ENCODE measurements at regions not wholly inside any gene's neighbourhood (a gene's known extent, or its start where the extent isn't known, plus 50 kb on each side); places are given as distances from the start of the nearest gene placed in this dataset.

DNA sequence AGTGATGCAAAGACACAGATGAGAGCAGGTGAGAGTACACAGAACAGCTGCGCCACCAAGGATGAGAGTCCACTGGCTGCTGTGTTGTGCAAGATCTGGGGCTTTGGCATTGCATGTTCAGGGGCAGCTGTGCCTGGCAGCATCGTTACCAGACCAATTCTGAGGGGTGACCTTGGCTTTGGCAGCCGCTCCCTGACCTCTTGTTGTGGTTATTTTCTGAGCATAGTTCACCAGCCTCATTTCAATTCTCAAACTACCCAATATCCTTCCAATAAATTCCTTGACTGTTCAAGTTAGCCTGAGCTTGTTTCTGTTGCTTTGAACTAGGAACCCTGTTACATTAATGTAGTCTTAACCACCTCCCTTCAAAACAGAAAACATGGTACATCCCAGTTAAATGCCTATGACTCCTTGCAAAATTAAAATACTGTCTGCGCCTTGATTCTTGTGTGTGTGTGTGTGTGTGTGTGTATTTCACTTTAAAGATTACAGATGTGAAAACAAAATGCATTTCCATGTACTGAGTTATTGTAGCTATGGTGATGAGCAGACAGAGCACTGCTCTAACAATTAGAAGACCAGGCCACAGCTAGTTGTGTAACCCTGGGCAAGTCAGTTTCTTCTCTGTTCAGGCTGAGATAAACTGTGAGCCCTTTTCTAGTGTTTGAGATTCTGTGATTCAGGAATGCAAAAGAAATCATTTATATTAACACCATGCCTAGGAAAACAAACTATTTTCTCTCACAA is 106.3 kb upstream of the GUCA2B start:
- TF ChIP-seq, protein P1, sequence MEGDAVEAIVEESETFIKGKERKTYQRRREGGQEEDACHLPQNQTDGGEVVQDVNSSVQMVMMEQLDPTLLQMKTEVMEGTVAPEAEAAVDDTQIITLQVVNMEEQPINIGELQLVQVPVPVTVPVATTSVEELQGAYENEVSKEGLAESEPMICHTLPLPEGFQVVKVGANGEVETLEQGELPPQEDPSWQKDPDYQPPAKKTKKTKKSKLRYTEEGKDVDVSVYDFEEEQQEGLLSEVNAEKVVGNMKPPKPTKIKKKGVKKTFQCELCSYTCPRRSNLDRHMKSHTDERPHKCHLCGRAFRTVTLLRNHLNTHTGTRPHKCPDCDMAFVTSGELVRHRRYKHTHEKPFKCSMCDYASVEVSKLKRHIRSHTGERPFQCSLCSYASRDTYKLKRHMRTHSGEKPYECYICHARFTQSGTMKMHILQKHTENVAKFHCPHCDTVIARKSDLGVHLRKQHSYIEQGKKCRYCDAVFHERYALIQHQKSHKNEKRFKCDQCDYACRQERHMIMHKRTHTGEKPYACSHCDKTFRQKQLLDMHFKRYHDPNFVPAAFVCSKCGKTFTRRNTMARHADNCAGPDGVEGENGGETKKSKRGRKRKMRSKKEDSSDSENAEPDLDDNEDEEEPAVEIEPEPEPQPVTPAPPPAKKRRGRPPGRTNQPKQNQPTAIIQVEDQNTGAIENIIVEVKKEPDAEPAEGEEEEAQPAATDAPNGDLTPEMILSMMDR (conservative IDR thresholded peaks at IDR 0.05): no peak

More for the DNA sequence above, 106.3 kb upstream of the GUCA2B start:
- Histone ChIP-seq H3K79me2 (ENCODE audit: insufficient read depth, low read length) (no peaks in the 10 kb centered on the region; the same call in 1 of the 2 replicates), H3K27me3 (ENCODE audit: insufficient read depth, low read length) (no peaks in the 10 kb centered on the region), H2AK5ac (ENCODE audit: insufficient read length, low read length) (no peak overlapping the region), H4K5ac (ENCODE audit: insufficient read length, low read depth, low read length) (no peak overlapping the region), H3K4me2 (ENCODE audit: insufficient read depth, insufficient read length, low read length) (no peak overlapping the region), H2BK20ac (ENCODE audit: low read depth, low read length, poor library complexity, severe bottlenecking) (no peak overlapping the region), H2BK120ac (ENCODE audit: low read depth, low read length, poor library complexity, severe bottlenecking) (no peak overlapping the region), H3K23me2 (ENCODE audit: insufficient read length, low read depth, low read length, poor library complexity, severe bottlenecking) (no peaks in the 10 kb centered on the region), H3K56ac (ENCODE audit: insufficient read length, low read depth, low read length) (no peak overlapping the region), H4K20me1 (ENCODE audit: control insufficient read depth, insufficient read depth, insufficient read length) (no peaks in the 10 kb centered on the region), H2BK12ac (ENCODE audit: insufficient read length, low read depth, low read length) (no peak overlapping the region), H3K23ac (ENCODE audit: insufficient read length, low read depth, low read length) (no peak overlapping the region), H3K9me3 (ENCODE audit: control insufficient read depth, low read depth, low read length) (no peaks in the 10 kb centered on the region), H2BK5ac (ENCODE audit: insufficient read length, low read length) (no peak overlapping the region), H4K91ac (ENCODE audit: insufficient read length, low read depth, low read length) (no peak overlapping the region), H2AFZ (ENCODE audit: low read length) (no peak overlapping the region), H3T11ph (ENCODE audit: low read length) (no peak overlapping the region), H2BK15ac (ENCODE audit: low read depth, low read length) (no peak overlapping the region), H3K79me1 (ENCODE audit: insufficient read depth, low read depth, low read length, poor library complexity, severe bottlenecking) (no peaks in the 10 kb centered on the region), H4K8ac (replicated peaks; ENCODE audit: insufficient read length, low read depth, low read length) (no peak overlapping the region), H3K9ac (ENCODE audit: extremely low read depth, insufficient read length, low read length) (no peak overlapping the region), H3K4me1 (ENCODE audit: insufficient read depth, low read length) (no peaks in the 10 kb centered on the region), H3K4ac (ENCODE audit: low read depth, low read length) (no peak overlapping the region), H3K27ac (ENCODE audit: insufficient read length, low read depth, low read length) (no peak overlapping the region), H3K14ac (ENCODE audit: insufficient read depth, low read length) (no peak overlapping the region; the same call in 1 of the 2 replicates), H3K18ac (ENCODE audit: insufficient read length, low read depth, low read length) (no peak overlapping the region)
- Mint-ChIP-seq H3K27me3 (ENCODE audit: low read depth) (peaks cover 5% of the 10 kb centered on the region), H3K36me3 (ENCODE audit: insufficient read depth in 1 of 3, low read depth in 3 of 3) (no peaks in the 10 kb centered on the region), H3K4me1 (peaks cover 7 to 11% of the 10 kb centered on the region in 2 experiments), H3K9me3 (no peaks in the 10 kb centered on the region), H3K4me3 (no peak overlapping the region), H3K27ac (no peak overlapping the region)
- WGBS (ENCODE audit: extremely low coverage, insufficient read length, low lambda C conversion rate): no CpG with 5 or more reads among the region's 4 CpGs
- no peak for DNase-seq

All from H9 (cell line).